HFFc6 (cell line): ENCODE measurements at regions not wholly inside any gene's neighbourhood (a gene's known extent, or its start where the extent isn't known, plus 50 kb on each side); places are given as distances from the start of the nearest gene placed in this dataset.

Source experiments
- DNase-seq: peaks from one replicate; pipeline ENCODE4 v3.0.0-alpha.2; 2018
- H3K27ac Mint-ChIP-seq: 2 replicates; pipeline ENCODE4 v1.8.0; 2020; ENCODE audit warnings: mild to moderate bottlenecking, mixed read lengths
- H3K27me3 Mint-ChIP-seq: 2 replicates; pipeline ENCODE4 v1.8.0; 2021; ENCODE audit warnings: mild to moderate bottlenecking, moderate library complexity, mixed read lengths; ENCODE audit not compliant: insufficient read depth
- H3K36me3 Mint-ChIP-seq: 2 replicates; pipeline ENCODE4 v1.8.0; 2021; ENCODE audit warnings: low read depth, mixed read lengths
- H3K4me1 Mint-ChIP-seq: 2 replicates; pipeline ENCODE4 v1.8.0; 2020; ENCODE audit warnings: low read depth, mixed read lengths
- H3K4me3 Mint-ChIP-seq: 2 replicates; pipeline ENCODE4 v1.8.0; 2020; ENCODE audit warnings: mild to moderate bottlenecking, moderate library complexity, mixed read lengths
- H3K9me3 Mint-ChIP-seq: 2 replicates; pipeline ENCODE4 v1.8.0; 2020; ENCODE audit warnings: mild to moderate bottlenecking, mixed read lengths
- TF ChIP-seq, protein P1 (sequence below): fragments of 200-600 bp; sonication (generic); IDR thresholded peaks from 2 replicates; pipeline ENCODE4 v1.5.0; 2021; ENCODE audit warnings: antibody characterized with exemption, mild to moderate bottlenecking

DNA sequence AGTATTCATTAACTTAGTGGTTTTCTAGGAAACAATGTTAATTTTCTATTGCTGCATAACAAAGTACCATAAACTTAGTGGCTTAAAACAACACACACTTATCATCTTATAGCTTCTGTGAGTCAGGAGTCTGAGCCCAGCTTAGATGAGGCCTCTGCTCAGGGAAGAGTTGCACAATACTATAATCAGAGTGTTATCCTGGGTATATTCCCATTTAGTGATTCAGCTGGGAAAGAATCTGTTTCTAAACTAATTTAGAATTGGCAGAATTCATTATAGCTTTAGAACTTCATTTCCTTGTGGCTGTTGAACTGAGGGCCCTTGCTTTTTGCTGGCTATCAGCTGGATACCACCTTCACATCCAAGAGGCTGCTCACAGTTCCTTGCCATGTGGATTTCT lies 515.5 kb downstream of the BRINP3 start:
- peaks cover 20% of the 10 kb centered on the region for H3K9me3 Mint-ChIP-seq
- no peak overlapping the region for H3K27ac Mint-ChIP-seq
- H3K36me3 Mint-ChIP-seq, result no peaks in the 10 kb centered on the region
- no peak for DNase-seq
- no peaks in the 10 kb centered on the region for H3K27me3 Mint-ChIP-seq
- H3K4me1 Mint-ChIP-seq, result no peaks in the 10 kb centered on the region
- TF ChIP-seq, protein P1, sequence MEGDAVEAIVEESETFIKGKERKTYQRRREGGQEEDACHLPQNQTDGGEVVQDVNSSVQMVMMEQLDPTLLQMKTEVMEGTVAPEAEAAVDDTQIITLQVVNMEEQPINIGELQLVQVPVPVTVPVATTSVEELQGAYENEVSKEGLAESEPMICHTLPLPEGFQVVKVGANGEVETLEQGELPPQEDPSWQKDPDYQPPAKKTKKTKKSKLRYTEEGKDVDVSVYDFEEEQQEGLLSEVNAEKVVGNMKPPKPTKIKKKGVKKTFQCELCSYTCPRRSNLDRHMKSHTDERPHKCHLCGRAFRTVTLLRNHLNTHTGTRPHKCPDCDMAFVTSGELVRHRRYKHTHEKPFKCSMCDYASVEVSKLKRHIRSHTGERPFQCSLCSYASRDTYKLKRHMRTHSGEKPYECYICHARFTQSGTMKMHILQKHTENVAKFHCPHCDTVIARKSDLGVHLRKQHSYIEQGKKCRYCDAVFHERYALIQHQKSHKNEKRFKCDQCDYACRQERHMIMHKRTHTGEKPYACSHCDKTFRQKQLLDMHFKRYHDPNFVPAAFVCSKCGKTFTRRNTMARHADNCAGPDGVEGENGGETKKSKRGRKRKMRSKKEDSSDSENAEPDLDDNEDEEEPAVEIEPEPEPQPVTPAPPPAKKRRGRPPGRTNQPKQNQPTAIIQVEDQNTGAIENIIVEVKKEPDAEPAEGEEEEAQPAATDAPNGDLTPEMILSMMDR, result no peak
- H3K4me3 Mint-ChIP-seq, result no peak overlapping the region

DNA sequence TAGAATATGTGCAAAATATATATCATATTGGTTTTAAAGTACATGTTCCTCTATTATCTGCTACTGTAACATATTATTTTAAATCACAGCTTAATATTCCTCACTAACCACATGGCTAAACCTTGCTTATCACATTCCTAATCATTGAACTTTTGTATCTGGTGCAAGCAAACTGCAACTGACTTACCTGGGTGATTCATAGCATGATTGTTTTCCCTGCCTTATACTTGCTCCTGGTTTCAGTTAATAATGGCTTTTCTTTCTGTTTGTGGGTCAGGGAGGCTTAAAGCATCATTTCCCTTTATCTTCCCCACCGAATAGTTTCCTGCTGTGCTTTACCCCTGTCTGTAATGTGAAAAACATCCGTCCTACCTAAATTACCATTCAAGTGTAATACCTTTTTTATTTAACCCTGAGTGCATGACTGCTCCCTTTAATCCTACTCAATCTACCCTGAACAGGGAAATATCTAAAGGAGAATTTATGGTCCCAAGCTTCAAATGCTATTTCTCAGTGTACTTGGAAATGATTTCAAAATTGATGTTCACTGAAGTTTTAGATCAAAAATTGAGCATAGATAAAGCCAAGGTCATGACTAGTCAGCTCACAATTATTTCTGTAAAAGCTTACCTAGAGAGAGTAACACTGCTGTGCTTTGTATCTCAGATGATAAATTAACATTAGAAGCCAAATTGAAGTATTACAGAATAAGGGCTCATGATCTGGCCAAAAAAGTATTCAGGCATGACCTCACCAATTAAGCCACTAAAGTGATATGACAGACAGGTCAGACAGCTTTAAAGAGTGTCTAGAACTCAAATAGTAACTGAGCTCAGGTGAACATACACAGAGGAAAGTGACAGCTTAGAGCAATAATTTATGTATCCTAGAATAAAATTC lies 507.1 kb downstream of the BRINP3 start:
- Mint-ChIP-seq H3K27ac (no peak overlapping the region), H3K36me3 (no peaks in the 10 kb centered on the region)
- DNase-seq, result no peak

DNA sequence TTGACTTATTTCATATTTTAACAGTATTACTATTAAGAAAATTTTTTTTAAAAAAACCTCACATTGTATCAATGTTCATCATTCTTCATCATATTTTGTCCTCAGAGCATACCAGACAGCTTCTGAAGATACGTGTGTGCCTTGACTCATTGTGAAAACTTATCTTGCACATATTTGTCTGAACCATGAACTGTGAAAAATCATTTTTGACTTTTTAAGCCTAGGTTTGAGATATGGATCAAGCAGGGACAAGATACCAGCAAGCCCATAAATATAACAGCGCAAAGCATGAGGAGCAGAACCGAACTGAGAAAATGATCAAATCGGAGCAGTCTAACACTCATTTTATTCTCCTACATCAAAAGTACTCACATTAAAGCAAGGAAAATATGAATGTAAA lies 506.0 kb downstream of the BRINP3 start:
- peaks cover 41% of the 10 kb centered on the region for H3K9me3 Mint-ChIP-seq
- no peaks in the 10 kb centered on the region for H3K4me1 Mint-ChIP-seq
- H3K27ac Mint-ChIP-seq, result no peak overlapping the region
- no peak overlapping the region for H3K4me3 Mint-ChIP-seq
- H3K36me3 Mint-ChIP-seq, result peaks cover 2% of the 10 kb centered on the region; the same call in 1 of the 2 replicates
- no peaks in the 10 kb centered on the region for H3K27me3 Mint-ChIP-seq
- no peak for DNase-seq
- TF ChIP-seq, protein P1, result no peak

More for the DNA sequence above, 507.1 kb downstream of the BRINP3 start:
- no peak overlapping the region for H3K4me3 Mint-ChIP-seq
- TF ChIP-seq, protein P1, result no peak
- no peaks in the 10 kb centered on the region for H3K4me1 Mint-ChIP-seq
- H3K9me3 Mint-ChIP-seq, result peaks cover 34% of the 10 kb centered on the region
- H3K27me3 Mint-ChIP-seq, result no peaks in the 10 kb centered on the region

DNA sequence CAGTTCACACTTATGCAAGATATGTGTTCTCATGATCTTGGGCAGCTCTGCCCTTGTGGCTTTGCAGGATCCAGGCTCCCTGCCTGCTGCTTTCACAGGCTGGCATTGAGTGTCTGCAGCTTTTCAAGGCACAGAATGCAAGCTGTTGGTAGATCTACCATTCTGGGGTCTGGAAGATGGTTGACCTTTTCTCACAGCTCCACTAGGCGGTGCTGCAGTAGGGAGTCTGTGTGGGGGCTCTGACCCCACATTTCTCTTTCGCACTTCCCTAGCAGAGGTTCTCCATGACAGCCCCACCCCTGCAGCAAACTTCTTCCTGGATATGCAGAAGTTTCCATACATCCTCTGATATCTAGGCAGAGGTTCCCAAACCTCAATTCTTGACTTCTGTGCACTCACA lies 500.5 kb downstream of the BRINP3 start:
- H3K4me3 Mint-ChIP-seq, result no peak overlapping the region
- no peak for DNase-seq
- no peaks in the 10 kb centered on the region for H3K4me1 Mint-ChIP-seq
- H3K9me3 Mint-ChIP-seq, result peaks cover 57% of the 10 kb centered on the region
- peaks cover 5% of the 10 kb centered on the region; the same call in 1 of the 2 replicates for H3K36me3 Mint-ChIP-seq
- TF ChIP-seq, protein P1, result no peak
- no peaks in the 10 kb centered on the region for H3K27me3 Mint-ChIP-seq
- no peak overlapping the region for H3K27ac Mint-ChIP-seq

DNA sequence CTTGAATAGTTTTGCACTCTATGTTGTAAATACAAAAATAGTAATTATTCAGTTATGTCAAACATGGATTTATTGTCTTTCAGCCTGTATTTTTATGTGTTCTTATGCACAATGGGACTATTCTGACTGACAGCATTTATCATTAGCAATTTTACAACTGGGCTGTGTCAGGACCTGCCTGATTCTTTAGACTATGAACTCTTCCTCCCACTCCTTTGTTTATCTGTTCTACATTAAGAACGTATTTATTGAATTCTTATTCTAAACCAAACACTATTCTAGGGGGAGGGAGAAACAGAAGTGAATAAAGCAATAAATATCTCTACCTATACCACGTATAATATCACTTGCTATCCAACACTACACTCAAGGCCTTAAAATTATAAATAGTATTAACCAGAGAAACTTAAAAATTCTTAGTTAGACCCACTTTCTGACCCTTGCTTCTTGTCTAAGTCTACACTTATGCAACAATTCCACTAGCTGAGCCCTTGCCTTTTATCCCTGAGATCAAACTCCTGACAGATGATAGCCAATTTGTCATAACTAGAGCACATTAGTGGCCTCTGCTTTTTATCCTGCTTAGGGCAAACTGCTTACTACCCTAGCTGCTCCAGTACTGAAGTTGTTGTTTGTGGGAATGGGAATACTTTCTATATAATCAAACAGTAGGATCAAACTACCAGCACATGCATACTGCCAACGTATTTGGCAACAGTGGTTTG lies 494.3 kb downstream of the BRINP3 start:
- Mint-ChIP-seq H3K27me3 (no peaks in the 10 kb centered on the region), H3K4me1 (no peaks in the 10 kb centered on the region), H3K36me3 (no peaks in the 10 kb centered on the region), H3K4me3 (no peak overlapping the region), H3K9me3 (peaks cover 41% of the 10 kb centered on the region), H3K27ac (no peak overlapping the region)
- DNase-seq, result no peak
- TF ChIP-seq, protein P1, result no peak
